HG03378 (cell line): ENCODE measurements at regions not wholly inside any gene's neighbourhood (a gene's known extent, or its start where the extent isn't known, plus 50 kb on each side); places are given as distances from the start of the nearest gene placed in this dataset.
"Not testable (repeated sequence)": the region's sequence is repeated elsewhere in the genome, so short reads cannot be mapped to it uniquely, and the experiment has no call there.

ENCODE experiments used
- ATAC-seq: cut with Tn5 transposase; IDR thresholded peaks from one replicate; pipeline ENCODE4 v1.9.1; 2021; ENCODE audit warnings: mild to moderate bottlenecking, moderate library complexity; ENCODE audit not compliant: unreplicated experiment

GRCh38 chr12:28770322-28770721, 378.8 kb upstream of the FAR2 start:
- no peak for ATAC-seq

- ATAC-seq, result no peak
Observed at GRCh38 chr12:28771968-28772367, 377.1 kb upstream of the FAR2 start.

GRCh38 chr12:28775556-28775955, 373.5 kb upstream of the FAR2 start:
- ATAC-seq, result no peak

GRCh38 chr12:28776220-28776619, 372.9 kb upstream of the FAR2 start:
- no peak for ATAC-seq

- no peak for ATAC-seq
Observed at GRCh38 chr12:28776913-28777422, 372.1 kb upstream of the FAR2 start.

GRCh38 chr12:28777603-28778365, 371.3 kb upstream of the FAR2 start:
- ATAC-seq, result no peak

- ATAC-seq, result no peak
Observed at GRCh38 chr12:28780096-28780495, 369.0 kb upstream of the FAR2 start.

- no peak for ATAC-seq
Observed at GRCh38 chr12:28780960-28781359, 368.1 kb upstream of the FAR2 start.

- no peak for ATAC-seq
Observed at GRCh38 chr12:28781671-28782652, 367.1 kb upstream of the FAR2 start.

GRCh38 chr12:28782812-28783211, 366.3 kb upstream of the FAR2 start:
- no peak for ATAC-seq

GRCh38 chr12:28787151-28787550, 361.9 kb upstream of the FAR2 start:
- ATAC-seq, result no peak

- not testable (repeated sequence) for ATAC-seq
Observed at GRCh38 chr12:28788256-28788655, 360.8 kb upstream of the FAR2 start.

GRCh38 chr12:28793581-28794151, 355.4 kb upstream of the FAR2 start:
- ATAC-seq, result no peak

- no peak for ATAC-seq
Observed at GRCh38 chr12:28794211-28794610, 354.9 kb upstream of the FAR2 start.

GRCh38 chr12:28794786-28795185, 354.3 kb upstream of the FAR2 start:
- no peak for ATAC-seq

GRCh38 chr12:28795311-28795710, 353.8 kb upstream of the FAR2 start:
- no peak for ATAC-seq

GRCh38 chr12:28799348-28799747, 349.7 kb upstream of the FAR2 start:
- ATAC-seq, result no peak

- ATAC-seq, result peak; percentile 82
Observed at GRCh38 chr12:28800129-28800528, 348.9 kb upstream of the FAR2 start.

GRCh38 chr12:28802706-28803438, 346.2 kb upstream of the FAR2 start:
- ATAC-seq, result no peak

GRCh38 chr12:28807535-28807934, 341.5 kb upstream of the FAR2 start:
- no peak for ATAC-seq

GRCh38 chr12:28811457-28811856, 337.6 kb upstream of the FAR2 start:
- ATAC-seq, result no peak
